ENCODE measurements at regions not wholly inside any gene's neighbourhood (a gene's known extent, or its start where the extent isn't known, plus 50 kb on each side); places are given as distances from the start of the nearest gene placed in this dataset.

DNA sequence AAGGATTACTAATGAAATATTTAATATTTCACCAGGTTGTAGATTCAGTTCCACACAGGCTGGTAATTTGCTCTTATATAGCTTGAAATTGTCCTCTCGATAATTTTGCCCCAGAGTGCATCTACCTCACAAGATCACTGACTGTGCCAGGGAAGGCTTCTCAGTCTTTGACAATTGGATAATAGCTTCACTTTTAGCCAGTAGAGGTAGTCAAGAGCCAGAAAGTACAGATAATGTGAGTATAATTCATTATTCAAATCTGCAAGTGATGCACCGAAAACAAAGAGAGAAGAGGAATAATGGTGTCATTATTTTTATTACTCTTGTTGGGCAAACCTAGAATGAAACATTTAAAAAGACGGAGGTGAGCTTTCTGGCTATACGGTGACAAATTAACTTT is 292.8 kb downstream of the EN1 start:
- no peak for DNase-seq

- DNase-seq = no peak
Measured at GRCh38 chr2:118549503-118549902, 297.9 kb downstream of the EN1 start.

- DNase-seq = no peak
Measured at GRCh38 chr2:118548880-118549488, 298.5 kb downstream of the EN1 start.

DNA sequence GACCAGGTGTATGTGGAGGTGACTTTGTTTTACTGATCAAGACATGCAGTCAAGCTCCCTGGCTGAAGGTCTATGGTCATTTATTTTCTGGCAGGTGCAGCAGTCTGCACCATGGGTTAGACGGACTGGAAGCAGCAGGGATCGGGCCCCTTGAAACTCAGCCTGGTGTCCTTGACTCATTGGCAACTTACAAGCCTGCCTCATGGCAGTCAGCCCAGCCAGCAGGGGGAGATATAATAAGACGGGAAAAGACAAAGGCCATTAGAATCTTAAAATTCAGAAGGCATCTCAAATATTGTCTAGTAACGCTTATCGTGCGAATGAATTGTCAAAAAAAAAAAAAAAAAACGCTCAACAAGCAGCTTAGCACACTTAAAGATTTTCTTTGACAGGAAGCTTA is 308.2 kb downstream of the EN1 start:
- DNase-seq = no peak

DNA sequence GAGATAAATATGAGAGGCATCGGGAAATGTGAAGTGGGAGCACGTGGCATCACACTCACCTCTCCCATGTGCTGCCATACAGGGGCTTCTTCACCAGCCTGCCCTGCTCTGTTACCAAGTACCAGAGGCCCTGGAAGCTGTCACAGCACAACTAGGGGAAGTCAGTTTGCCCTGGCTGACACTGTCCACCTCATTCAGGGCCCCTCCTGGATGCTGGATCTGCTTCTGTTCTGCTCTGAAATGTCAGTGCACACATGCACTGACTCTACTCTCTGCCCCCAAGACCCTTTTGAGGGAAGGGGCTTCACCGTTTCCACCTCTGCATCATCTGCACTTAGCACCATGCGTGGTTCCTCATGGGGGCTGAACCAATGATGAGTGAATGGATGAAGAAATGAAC is 311.1 kb downstream of the EN1 start:
- DNase-seq = no peak

DNA sequence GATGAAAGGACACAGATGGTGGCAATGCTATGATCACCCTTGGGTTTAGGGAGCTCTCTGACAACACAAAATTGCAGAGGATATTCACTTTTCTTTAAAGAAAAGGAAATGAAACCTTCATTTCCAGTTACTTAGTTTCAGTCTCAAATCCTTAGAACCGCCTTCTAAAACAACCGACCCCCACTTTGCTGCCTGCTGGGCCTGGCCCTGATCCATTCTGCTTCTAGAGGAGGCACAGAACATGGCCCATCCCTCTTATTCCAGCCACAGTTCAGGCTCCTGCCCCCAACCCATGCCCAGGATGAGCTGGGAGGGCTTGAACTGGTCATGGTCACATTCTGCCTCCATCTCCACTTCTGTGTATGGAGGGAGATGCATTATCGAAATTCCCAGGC is 311.6 kb downstream of the EN1 start:
- no peak for DNase-seq

DNA sequence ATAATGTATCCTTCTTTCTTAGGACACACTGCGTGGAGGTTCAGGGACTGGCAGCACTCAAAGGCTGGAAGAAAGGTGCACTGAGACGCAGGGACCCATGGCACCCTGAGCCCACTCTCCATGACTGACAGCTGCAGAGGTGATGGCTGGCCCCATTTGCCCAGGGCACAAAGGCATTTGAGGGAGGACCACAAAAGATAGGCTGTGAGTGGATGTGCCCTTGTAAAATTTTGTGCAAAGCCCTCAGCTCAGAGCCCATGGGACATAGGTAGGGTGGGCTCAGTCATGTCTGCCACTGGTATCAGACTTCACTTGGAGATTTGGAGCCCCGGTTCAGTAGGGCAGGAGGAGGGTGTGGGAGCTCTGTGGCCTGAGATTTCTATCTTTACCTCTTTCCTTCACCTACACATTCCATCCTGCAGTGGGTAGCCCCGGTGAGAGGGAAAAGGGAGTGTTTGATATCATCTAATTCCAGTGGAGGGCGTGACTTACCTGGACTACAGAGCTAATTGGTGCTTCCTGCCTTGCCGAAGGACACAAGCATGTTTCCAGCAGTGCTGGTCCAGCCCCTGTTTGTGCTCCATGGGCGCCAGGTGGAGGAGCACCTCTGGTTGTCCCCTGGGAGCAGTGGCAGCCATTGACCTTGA is 312.2 kb downstream of the EN1 start:
- DNase-seq = no peak

DNA sequence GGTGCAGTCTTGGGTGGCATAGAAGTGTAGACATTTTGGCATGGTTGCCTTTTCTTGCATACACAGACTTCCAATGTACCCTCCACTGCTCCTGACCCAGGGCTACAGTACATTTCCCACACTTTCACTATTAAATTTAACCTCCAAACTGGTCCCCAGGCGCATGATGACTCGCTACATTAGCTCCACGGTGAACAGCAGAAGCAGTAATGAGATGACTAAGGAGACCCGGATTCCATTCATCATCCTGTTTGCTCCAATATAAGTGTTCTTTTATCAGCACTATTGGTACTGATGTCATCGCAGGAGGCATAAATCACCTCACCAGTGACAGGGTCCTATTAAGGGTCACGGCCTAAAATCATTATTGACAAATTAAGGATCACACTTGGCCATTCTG is 316.5 kb downstream of the EN1 start:
- no peak for DNase-seq

DNA sequence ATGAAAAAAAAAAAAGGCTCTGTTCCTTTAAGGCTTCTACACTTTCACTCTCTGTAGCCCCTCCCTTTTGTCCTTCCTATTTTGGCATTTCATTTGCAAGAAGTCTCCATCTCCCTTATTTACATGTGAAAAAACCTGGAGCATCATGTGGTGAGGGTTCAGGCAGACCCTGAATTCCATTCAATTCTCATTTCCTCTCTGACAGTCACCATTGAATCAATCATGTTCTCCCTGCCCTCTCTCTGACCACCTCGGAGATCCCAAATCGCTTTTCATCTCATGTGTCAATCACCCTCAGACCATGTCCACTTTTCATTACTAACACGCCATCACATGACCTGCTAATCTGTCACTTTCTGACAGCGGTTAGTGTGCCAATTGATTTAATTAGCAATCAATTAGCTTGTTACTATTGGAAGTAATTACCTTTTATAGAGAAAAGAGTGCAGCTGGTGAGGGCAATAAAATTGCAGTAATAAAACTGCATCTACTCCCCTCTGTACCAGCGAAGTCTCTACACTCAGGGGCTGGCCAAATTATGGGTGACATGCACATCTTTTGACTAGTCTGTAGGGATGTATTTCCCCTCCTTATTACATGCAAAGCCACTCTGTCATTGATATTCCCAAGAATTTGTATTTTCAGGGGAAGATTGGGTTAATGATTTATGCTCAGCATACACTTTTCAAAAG is 317.4 kb downstream of the EN1 start:
- no peak for DNase-seq

DNA sequence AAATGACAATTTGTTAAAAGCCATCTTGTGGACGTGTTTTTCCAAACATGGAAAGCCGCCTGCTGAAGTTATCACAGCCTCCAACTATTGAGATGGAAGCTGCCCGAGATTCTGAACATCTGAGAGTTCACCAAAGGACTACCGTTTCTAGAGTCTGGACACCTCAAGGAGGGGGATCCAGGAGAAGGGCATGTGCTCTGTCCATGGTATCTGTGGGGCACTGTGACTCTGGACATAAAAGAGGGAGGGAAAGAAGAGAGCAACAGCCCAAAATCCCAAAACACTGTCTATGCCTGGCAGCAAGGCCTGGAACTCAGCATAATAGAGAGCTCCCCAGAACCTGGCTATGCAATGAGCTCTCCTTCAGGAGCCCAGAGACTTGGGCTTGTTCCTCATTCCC is 319.9 kb downstream of the EN1 start:
- no peak for DNase-seq

- DNase-seq = no peak
Measured at GRCh38 chr2:118525346-118525745, 322.1 kb downstream of the EN1 start.

GRCh38 chr2:118524911-118525310 is 322.5 kb downstream of the EN1 start:
- DNase-seq = no peak

- no peak for DNase-seq
Measured at GRCh38 chr2:118523761-118524160, 323.7 kb downstream of the EN1 start.

- no peak for DNase-seq
Measured at GRCh38 chr2:118521960-118522359, 325.5 kb downstream of the EN1 start.

- no peak for DNase-seq
Measured at GRCh38 chr2:118521272-118521671, 326.2 kb downstream of the EN1 start.

- no peak for DNase-seq
Measured at GRCh38 chr2:118520246-118520645, 327.2 kb downstream of the EN1 start.

DNA sequence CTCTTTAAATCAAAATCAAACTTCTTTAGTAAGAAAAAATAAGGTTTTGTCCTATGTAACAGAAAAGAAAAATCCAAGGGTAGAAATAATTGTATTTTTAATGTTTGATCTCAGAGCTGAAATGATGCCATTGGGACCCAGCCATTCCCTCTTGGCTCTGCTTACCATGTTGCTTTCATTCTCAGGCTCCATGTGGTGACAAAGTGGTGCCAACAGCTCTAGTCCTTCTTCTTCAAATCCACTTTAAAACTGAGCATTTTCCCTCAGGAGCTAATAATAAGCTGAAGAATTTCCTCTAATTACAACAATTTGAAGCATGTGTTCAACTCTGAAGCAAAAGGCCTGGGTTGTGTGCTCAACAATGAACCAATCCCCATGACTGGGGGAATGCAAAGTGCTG is 327.9 kb downstream of the EN1 start:
- no peak for DNase-seq

DNA sequence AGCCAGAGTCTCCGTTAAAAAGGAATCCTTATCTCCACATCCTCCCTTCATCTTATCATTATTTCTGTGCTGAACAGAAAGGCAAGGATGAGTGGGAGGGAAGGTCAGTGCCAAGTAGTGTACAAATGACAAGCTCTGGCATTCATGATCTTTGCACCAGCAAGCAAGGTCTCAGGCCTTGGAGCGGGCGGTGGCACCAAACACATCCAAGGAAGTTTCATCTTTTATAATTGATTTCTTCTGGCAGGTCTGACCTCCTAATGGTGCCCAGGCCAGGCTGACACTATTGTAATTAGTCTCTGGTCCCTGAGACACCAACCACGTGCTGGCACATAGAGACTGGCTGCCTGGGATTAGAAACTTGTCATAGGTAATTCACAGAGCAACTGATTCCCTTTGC is 336.6 kb downstream of the EN1 start:
- no peak for DNase-seq

- DNase-seq = no peak
Measured at GRCh38 chr2:118509319-118510004, 338.0 kb downstream of the EN1 start.

DNA sequence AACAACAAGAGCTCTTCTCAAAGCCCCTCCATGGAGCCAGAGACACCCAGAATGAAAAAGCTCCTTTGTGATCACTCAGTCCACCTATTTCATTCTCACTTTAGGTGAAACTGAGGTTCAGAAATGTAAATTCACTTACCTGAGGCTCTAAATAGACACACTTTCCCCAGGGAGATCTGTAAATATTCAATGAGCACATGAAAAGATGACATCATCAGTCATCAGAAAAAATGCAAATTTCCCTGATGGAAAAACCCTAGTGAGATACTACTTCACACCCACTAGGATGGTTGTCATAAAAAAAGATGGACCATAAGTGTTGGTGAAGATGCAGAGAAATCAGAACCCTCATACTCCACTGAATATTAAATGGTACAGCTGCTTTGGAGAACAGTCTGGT is 339.2 kb downstream of the EN1 start:
- no peak for DNase-seq

GRCh38 chr2:118505436-118505835 is 342.0 kb downstream of the EN1 start:
- no peak for DNase-seq

DNA sequence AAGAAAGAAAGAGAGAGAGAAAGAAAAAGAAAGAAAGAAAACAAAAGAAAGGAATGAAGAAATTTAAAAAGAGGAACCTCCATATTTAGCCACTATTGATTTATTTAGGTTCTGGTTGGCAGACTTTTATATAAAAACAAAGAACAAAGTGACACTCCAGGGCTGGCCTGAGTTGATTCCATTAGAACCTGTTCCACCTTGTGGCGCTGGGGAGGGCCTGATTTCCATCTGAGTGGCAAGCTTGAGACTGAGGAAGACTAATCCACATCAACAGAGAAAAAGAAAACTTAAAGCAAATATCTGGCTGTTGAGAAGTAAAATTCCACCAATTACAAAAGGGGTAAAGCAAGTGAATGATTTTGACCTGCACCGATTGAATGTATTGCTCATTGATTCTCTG is 345.3 kb downstream of the EN1 start:
- DNase-seq = no peak

DNA sequence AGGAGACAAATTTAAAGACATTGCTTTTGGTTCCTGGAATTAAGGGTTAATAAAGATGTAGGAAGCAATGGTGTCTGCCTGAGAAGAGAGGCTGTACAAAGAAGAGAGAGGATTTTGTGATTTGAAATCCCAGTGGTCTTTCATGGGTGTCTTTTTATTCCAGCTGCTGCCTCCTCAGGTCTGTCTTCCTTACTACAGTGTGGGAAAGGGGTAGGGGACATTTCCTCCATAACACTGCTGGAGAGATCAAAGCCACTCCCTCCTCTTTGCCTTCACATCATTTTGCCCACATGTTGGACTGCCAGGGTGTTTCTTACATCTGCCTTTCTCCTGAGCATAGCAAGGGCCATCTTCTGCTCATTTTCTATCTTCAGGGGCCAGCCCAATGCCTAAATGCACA is 348.5 kb downstream of the EN1 start:
- no peak for DNase-seq

Measured in NCI-H345 (cell line).